B cell (primary cell): ENCODE measurements at regions not wholly inside any gene's neighbourhood (a gene's known extent, or its start where the extent isn't known, plus 50 kb on each side); places are given as distances from the start of the nearest gene placed in this dataset.

ENCODE experiments used
- ATAC-seq: fragments of 200-7000 bp; cut with Tn5 transposase; one replicate; pipeline ENCODE4 v1.10.0; 2021; ENCODE audit warnings: low read depth, mild to moderate bottlenecking, moderate number of reproducible peaks, moderate library complexity
- CTCF ChIA-PET: fragments of 350-600 bp; sonication (Branson Sonifier 250); formaldehyde crosslinking; loops from one replicate; lab custom pipeline; 2021; ENCODE audit warnings: antibody characterized with exemption, inconsistent platforms; lab: Charles Lee
- POLR2A ChIA-PET: fragments of 350-600 bp; sonication (Branson Sonifier 250); formaldehyde crosslinking; loops from one replicate; lab custom pipeline; 2021; ENCODE audit warnings: antibody characterized with exemption; lab: Charles Lee
- DNase-seq: peaks from one replicate; pipeline ENCODE4 v3.0.0; 2013
- H2AFZ ChIP-seq: 2 replicates; pipeline ENCODE4 v1.6.1; 2012; ENCODE audit warnings: mild to moderate bottlenecking, low read depth, low read length; ENCODE audit not compliant: insufficient read depth, poor library complexity, severe bottlenecking
- H3K27ac ChIP-seq, 2 donors: 1 replicate in 1 of 2; 2 replicates in 1 of 2; pipeline ENCODE4 v1.5.1; 2012 to 2013; ENCODE audit warnings: low read length in 2 of 2, mild to moderate bottlenecking in 2 of 2, moderate library complexity in 1 of 2
- H3K27me3 ChIP-seq, 4 experiments: fragments of 200-600 bp in 1 of 4; sonication (generic) in 1 of 4; replicated peaks in 1 of 4; 1 replicate in 2 of 4; 2 replicates in 2 of 4; pipeline versions ENCODE4 v1.6.1 to v1.7.0; 2013 to 2016; ENCODE audit warnings: low read length in 3 of 4, mild to moderate bottlenecking in 2 of 4, mixed read lengths in 1 of 4, moderate library complexity in 1 of 4; ENCODE audit not compliant: insufficient read depth in 4 of 4, control insufficient read depth in 3 of 4; ENCODE audit errors: control extremely low read depth in 1 of 4
- H3K36me3 ChIP-seq, 2 experiments: replicated peaks in 1 of 2; 1 replicate in 1 of 2; 2 replicates in 1 of 2; pipeline versions ENCODE4 v1.6.1 to v1.7.1; 2013; ENCODE audit warnings: low read length in 1 of 2; ENCODE audit not compliant: insufficient read depth in 2 of 2, control insufficient read depth in 1 of 2; ENCODE audit errors: control extremely low read depth in 1 of 2, extremely low read depth in 1 of 2
- H3K4me1 ChIP-seq, 2 donors: fragments of 200-600 bp in 1 of 2; sonication (generic) in 1 of 2; 1 replicate in 1 of 2; 2 replicates in 1 of 2; pipeline versions ENCODE4 v1.5.1 to v1.6.1; 2013 to 2017; ENCODE audit warnings: low read length in 2 of 2; ENCODE audit not compliant: control insufficient read depth in 2 of 2, insufficient read depth in 2 of 2
- H3K4me2 ChIP-seq: replicated peaks from 2 replicates; pipeline ENCODE3; 2012; ENCODE audit warnings: mild to moderate bottlenecking, low read depth, low read length; ENCODE audit not compliant: poor library complexity, severe bottlenecking
- H3K4me3 ChIP-seq, 5 experiments: fragments of 200-600 bp in 1 of 5; sonication (generic) in 1 of 5; 1 replicate in 3 of 5; 2 replicates in 2 of 5; pipeline versions ENCODE4 v1.5.1 to v1.7.0; 2011 to 2016; ENCODE audit warnings: low read length in 4 of 5, mild to moderate bottlenecking in 4 of 5, low read depth in 2 of 5, control low read depth in 1 of 5, moderate library complexity in 1 of 5; ENCODE audit not compliant: insufficient read depth in 1 of 5; ENCODE audit errors: control extremely low read depth in 1 of 5, extremely low read depth in 1 of 5
- H3K79me2 ChIP-seq: fragments of 200-600 bp; sonication (generic); one replicate; pipeline ENCODE4 v1.6.0; 2016; ENCODE audit warnings: low read length; ENCODE audit not compliant: control insufficient read depth, insufficient read depth
- H3K9ac ChIP-seq: fragments of 200-600 bp; sonication (generic); 2 replicates; pipeline ENCODE4 v1.6.1; 2017; ENCODE audit warnings: mild to moderate bottlenecking, low read length, moderate library complexity
- H3K9me3 ChIP-seq, 3 donors: one replicate each; pipeline versions ENCODE4 v1.6.1 to v1.7.1; 2013; ENCODE audit warnings: low read length in 2 of 3; ENCODE audit not compliant: control insufficient read depth in 2 of 3, insufficient read depth in 1 of 3; ENCODE audit errors: control extremely low read depth in 1 of 3
- H4K20me1 ChIP-seq: 2 replicates; pipeline ENCODE4 v1.6.0; 2012; ENCODE audit warnings: mild to moderate bottlenecking, low read length; ENCODE audit not compliant: insufficient read depth, control insufficient read depth, poor library complexity, severe bottlenecking
- H3K27ac Mint-ChIP-seq: one replicate; pipeline ENCODE4 v1.8.0; 2021; ENCODE audit warnings: mixed read lengths
- H3K27me3 Mint-ChIP-seq: one replicate; pipeline ENCODE4 v1.8.0; 2021; ENCODE audit warnings: mixed read lengths
- H3K4me1 Mint-ChIP-seq: one replicate; pipeline ENCODE4 v1.8.0; 2021; ENCODE audit warnings: mixed read lengths
- H3K4me3 Mint-ChIP-seq: one replicate; pipeline ENCODE4 v1.8.0; 2021; ENCODE audit warnings: mixed read lengths
- H3K9me3 Mint-ChIP-seq: one replicate; pipeline ENCODE4 v1.8.0; 2022; ENCODE audit warnings: mixed read lengths; ENCODE audit not compliant: insufficient read depth
- EZH2 ChIP-seq: IDR thresholded peaks from 2 replicates; pipeline ENCODE4 v1.6.1; 2012; ENCODE audit warnings: borderline replicate concordance, low read depth, mild to moderate bottlenecking, moderate library complexity, low read length; ENCODE audit not compliant: insufficient read depth, poor library complexity, severe bottlenecking
- WGBS: methylation state at CpG from one replicate; pipeline ENCODE4 v1.1.5; 2013; ENCODE audit warnings: missing lambda C conversion rate; ENCODE audit not compliant: insufficient coverage; 5-methylcytosine and 5-hydroxymethylcytosine counted together
- intact Hi-C: fragments of 100-400 bp; cut with micrococcal nuclease; formaldehyde crosslinking; loops from one replicate; pipeline ENCODE4 v1.10.0; 2022
- TF ChIP-seq, protein P1 (sequence below): fragments of 200-600 bp; IDR thresholded peaks from one replicate; pipeline ENCODE4 v1.8.0; 2022; ENCODE audit warnings: antibody characterized with exemption, mild to moderate bottlenecking

DNA sequence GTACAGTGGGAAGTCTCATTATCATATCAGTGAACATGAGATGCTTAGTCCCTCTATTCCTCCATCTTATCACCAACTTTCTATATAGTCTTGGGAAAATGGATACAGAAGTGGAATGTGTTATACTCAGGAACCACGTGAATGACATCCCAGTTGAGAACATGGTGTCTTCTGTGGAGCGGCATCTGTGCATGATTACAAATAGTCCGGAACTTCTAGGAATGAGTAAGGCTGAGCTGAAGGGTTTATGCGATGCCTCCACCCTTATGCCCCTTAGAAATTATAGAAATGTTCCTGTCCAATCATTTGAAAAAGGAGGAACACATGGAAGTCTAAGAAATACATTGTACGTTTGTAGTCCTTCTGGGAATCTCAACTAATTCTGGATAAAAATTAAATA is 64.8 kb upstream of the TMEM108 start:
- Mint-ChIP-seq H3K9me3 (no peaks in the 10 kb centered on the region), H3K27ac (no peak overlapping the region), H3K4me1 (no peaks in the 10 kb centered on the region), H3K27me3 (peaks cover 8% of the 10 kb centered on the region), H3K4me3 (no peak overlapping the region)
- H3K27ac ChIP-seq: no peak overlapping the region
- no peak overlapping the region for H3K9ac ChIP-seq
- ChIA-PET POLR2A (no interaction called here), CTCF (no interaction called here)
- H4K20me1 ChIP-seq: no peaks in the 10 kb centered on the region
- WGBS: 86% methylated on average over 2 of the region's 5 CpGs
- no peaks in the 10 kb centered on the region for H3K79me2 ChIP-seq
- DNase-seq (no peak), ATAC-seq (no peak)
- intact Hi-C loops: no loop called here
- peaks cover 0 to 3% (median 0%) of the 10 kb centered on the region in 4 experiments for H3K27me3 ChIP-seq
- no peak overlapping the region for H3K4me3 ChIP-seq
- no peaks in the 10 kb centered on the region for H3K9me3 ChIP-seq
- H3K36me3 ChIP-seq: no peaks in the 10 kb centered on the region
- H3K4me1 ChIP-seq: no peaks in the 10 kb centered on the region
- no peak overlapping the region for H2AFZ ChIP-seq
- no peak for TF ChIP-seq EZH2
- TF ChIP-seq, protein P1, sequence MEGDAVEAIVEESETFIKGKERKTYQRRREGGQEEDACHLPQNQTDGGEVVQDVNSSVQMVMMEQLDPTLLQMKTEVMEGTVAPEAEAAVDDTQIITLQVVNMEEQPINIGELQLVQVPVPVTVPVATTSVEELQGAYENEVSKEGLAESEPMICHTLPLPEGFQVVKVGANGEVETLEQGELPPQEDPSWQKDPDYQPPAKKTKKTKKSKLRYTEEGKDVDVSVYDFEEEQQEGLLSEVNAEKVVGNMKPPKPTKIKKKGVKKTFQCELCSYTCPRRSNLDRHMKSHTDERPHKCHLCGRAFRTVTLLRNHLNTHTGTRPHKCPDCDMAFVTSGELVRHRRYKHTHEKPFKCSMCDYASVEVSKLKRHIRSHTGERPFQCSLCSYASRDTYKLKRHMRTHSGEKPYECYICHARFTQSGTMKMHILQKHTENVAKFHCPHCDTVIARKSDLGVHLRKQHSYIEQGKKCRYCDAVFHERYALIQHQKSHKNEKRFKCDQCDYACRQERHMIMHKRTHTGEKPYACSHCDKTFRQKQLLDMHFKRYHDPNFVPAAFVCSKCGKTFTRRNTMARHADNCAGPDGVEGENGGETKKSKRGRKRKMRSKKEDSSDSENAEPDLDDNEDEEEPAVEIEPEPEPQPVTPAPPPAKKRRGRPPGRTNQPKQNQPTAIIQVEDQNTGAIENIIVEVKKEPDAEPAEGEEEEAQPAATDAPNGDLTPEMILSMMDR: no peak
- H3K4me2 ChIP-seq: no peak overlapping the region

DNA sequence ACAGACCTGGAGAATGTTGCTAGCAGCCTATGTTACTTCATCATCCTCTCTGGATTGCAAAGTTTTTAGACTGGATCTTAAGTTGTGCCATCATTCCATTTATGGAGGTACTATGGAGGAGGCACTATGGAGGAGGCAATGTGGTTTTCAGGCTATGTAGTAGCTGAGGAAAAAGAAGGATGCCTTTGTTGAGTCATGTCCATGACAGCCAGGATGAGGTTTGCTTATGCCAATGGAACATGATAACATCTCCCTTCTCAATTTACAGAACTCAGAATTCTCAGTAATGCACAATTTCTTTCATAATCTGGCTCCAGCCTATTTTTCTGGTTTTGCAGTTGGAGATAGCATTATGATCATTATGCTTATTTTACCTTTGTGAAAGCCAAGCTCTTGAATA is 65.9 kb upstream of the TMEM108 start:
- H2AFZ ChIP-seq: no peak overlapping the region
- CTCF ChIA-PET: no interaction called here
- intact Hi-C loops: no loop called here
- DNase-seq (no peak), ATAC-seq (no peak)
- H3K4me1 Mint-ChIP-seq: no peaks in the 10 kb centered on the region
- TF ChIP-seq, protein P1: no peak
- TF ChIP-seq EZH2: no peak
- H3K27ac ChIP-seq: no peak overlapping the region
- no peaks in the 10 kb centered on the region for H4K20me1 ChIP-seq
- peaks cover 8% of the 10 kb centered on the region for H3K27me3 Mint-ChIP-seq
- H3K4me2 ChIP-seq: no peak overlapping the region
- no peak overlapping the region for H3K27ac Mint-ChIP-seq
- H3K9ac ChIP-seq: no peak overlapping the region
- H3K4me3 ChIP-seq: no peak overlapping the region
- H3K4me3 Mint-ChIP-seq: no peak overlapping the region
- no peaks in the 10 kb centered on the region for H3K79me2 ChIP-seq
- POLR2A ChIA-PET: no interaction called here
- no peaks in the 10 kb centered on the region for H3K9me3 ChIP-seq
- H3K36me3 ChIP-seq: no peaks in the 10 kb centered on the region
- H3K27me3 ChIP-seq: peaks cover 0 to 3% (median 0%) of the 10 kb centered on the region in 4 experiments
- H3K4me1 ChIP-seq: no peaks in the 10 kb centered on the region
- no peaks in the 10 kb centered on the region for H3K9me3 Mint-ChIP-seq
